ENCODE measurements at regions not wholly inside any gene's neighbourhood (a gene's known extent, or its start where the extent isn't known, plus 50 kb on each side); places are given as distances from the start of the nearest gene placed in this dataset.
A peak's percentile ranks its signal among the peaks of the same experiment; 100 is the strongest.

DNA sequence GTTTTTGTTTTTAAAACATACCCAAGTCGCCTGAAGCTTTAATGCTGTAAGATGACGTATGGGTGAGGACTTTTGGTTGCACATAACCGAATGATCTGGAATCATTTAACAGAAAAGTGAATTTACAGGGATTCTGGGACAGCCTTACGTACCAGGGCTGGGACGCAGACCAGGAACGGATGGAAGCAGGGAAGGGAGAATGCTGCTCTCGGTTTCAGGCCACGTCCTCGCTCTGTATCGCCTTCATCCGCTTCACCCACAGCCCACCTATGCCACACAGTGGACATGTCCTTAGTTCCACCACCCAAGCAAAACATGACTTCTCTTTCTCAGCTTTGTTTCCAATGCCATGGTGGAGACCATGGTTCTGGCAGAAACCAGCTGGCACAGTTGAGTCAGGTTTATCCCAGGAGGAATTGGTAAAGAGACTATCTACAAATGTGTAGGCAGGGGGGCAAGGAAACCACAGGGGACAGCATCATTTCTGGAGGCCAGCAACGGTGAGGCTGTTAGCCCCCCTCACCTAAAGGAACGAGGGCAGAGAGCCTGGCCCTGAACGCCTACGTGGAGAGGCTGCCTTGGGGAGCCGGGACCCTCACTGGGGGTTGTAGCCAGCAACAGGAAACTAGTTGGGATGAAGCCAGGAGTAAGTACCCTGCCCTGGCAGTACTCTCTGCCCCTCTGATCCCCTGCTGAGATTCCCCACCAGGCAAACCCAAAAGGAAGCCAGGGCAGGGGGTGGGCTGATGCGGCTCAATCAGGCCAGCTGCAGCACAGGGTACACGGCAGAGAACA is 132.5 kb downstream of the NDUFA10 start:
- Mint-ChIP-seq H3K4me3 (no peak overlapping the region), H3K27ac (no peak overlapping the region), H3K27me3 (peaks cover 33% of the 10 kb centered on the region), H3K9me3 (no peaks in the 10 kb centered on the region), H3K4me1 (no peaks in the 10 kb centered on the region), H3K36me3 (ENCODE audit: low read depth) (no peaks in the 10 kb centered on the region)
- ChIA-PET POLR2A (no interaction called here), CTCF (no interaction called here)
- DNase-seq, result no peak

DNA sequence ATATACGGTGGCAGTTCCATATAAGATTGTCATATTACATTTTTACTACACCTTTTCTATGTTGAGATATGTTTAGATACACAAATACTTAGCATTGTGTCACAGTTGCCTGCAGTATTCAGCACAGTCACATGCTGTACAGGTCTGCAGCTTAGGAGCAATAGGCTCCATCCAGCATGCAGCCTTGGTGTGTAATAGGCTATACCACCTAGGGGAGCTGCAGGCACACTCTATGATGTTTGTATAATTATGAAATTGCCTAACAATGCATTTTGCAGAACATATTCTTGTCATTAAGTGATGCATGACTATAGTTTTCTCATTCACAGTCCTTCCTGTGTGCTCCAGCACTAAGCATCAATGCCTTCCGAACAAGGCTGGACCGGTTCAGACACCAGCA is 133.4 kb downstream of the NDUFA10 start:
- ChIA-PET POLR2A (no interaction called here), CTCF (interaction anchor here (0.7 to 1.5 kb wide), 3 partner anchors 88 to 130 kb away, joined by 3 to 5 read pairs (median 3); no protein-coding TSS in a partner anchor)
- DNase-seq, result peak; percentile 9
- Mint-ChIP-seq H3K9me3 (no peaks in the 10 kb centered on the region), H3K36me3 (ENCODE audit: low read depth) (no peaks in the 10 kb centered on the region), H3K4me3 (no peak overlapping the region), H3K27me3 (peaks cover 37% of the 10 kb centered on the region), H3K4me1 (no peaks in the 10 kb centered on the region), H3K27ac (no peak overlapping the region)

DNA sequence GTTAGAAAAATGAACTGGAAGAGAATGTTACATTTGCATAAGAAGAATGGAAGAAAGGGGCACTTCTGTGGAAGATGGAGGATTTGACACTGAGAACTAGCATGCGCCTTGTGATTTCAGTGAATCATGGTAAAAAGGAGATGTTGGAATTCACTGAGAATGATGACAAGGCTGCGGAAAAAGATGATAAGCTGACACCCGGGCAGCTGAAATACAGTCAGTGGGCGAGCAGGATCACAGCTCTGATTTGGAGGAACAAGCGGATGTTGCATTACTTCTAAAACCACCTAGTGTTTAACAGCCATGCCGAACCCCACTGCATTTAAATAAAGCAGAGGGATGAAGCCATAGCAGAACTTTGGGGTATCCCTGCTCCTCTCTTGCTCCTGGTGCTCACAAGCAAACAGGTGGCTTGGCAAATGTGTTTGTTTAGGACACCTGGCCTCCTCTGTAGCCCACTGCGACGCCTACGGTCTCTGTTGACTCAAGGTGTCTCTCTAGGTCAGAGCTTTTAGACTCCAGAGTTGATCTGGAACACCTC is 134.9 kb downstream of the NDUFA10 start:
- no peaks in the 10 kb centered on the region for H3K9me3 Mint-ChIP-seq
- ChIA-PET CTCF (interaction anchor here (1.0 to 1.5 kb wide), 2 partner anchors 11 to 101 kb away, joined by 4 to 5 read pairs; no protein-coding TSS in a partner anchor), POLR2A (no interaction called here)
- no peak overlapping the region for H3K4me3 Mint-ChIP-seq
- no peak overlapping the region for H3K27ac Mint-ChIP-seq
- peaks cover 35% of the 10 kb centered on the region for H3K27me3 Mint-ChIP-seq
- H3K4me1 Mint-ChIP-seq, result no peaks in the 10 kb centered on the region
- no peaks in the 10 kb centered on the region for H3K36me3 Mint-ChIP-seq (ENCODE audit: low read depth)
- DNase-seq, result no peak

DNA sequence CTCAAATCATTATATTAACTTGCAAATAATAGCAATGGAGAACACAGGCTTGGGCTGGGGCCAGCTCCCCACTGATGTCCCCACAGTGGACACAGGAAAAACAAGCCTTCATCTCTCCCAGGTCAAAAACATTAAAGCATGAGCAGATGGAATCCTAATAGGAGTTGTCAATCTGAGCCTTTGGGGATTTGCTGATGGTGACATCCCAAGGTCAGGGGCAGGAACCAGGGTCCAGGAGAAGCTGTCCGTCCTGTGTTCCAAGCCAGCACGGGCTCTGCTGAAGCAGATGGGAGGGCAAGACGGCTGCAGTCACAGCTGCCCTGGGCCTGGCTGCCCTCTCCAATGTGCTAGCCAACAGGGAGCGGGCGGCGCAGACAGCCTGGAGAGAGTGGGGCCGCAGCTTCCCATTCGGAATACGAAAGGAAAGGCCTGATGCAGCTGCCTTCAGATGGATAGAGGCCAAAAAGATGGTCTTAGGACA is 135.5 kb downstream of the NDUFA10 start:
- Mint-ChIP-seq H3K27me3 (peaks cover 30% of the 10 kb centered on the region), H3K4me3 (no peak overlapping the region), H3K27ac (no peak overlapping the region), H3K4me1 (no peaks in the 10 kb centered on the region), H3K36me3 (ENCODE audit: low read depth) (peaks cover 4% of the 10 kb centered on the region), H3K9me3 (peaks cover 5% of the 10 kb centered on the region)
- ChIA-PET CTCF (no interaction called here), POLR2A (interaction anchor here (1.3 kb wide), 1 partner anchor 21 kb away, joined by 4 read pairs; no protein-coding TSS in a partner anchor)
- no peak for DNase-seq

DNA sequence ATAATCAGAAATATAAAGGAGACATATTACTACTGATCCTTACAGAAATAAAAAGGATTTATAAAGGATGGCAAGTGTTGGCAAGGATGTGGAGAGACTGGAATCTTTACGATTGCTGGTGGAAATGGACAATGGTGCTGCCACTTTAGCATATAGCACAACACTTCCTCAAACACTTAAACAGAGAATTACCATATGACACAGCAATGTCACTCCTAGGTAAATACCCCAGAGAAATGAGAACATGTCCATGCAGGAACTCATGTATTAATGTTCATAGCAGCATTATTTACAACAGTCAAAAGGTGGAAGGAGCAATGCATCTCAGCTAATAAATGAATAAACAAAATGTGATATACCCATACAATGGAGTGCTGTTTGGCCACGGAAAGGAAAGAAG is 137.5 kb downstream of the NDUFA10 start:
- H3K27me3 Mint-ChIP-seq, result peaks cover 20% of the 10 kb centered on the region
- peaks cover 13% of the 10 kb centered on the region for H3K9me3 Mint-ChIP-seq
- H3K4me3 Mint-ChIP-seq, result no peak overlapping the region
- no peak for DNase-seq
- ChIA-PET POLR2A (no interaction called here), CTCF (no interaction called here)
- H3K27ac Mint-ChIP-seq, result no peak overlapping the region
- no peaks in the 10 kb centered on the region for H3K4me1 Mint-ChIP-seq
- peaks cover 9% of the 10 kb centered on the region for H3K36me3 Mint-ChIP-seq (ENCODE audit: low read depth)

DNA sequence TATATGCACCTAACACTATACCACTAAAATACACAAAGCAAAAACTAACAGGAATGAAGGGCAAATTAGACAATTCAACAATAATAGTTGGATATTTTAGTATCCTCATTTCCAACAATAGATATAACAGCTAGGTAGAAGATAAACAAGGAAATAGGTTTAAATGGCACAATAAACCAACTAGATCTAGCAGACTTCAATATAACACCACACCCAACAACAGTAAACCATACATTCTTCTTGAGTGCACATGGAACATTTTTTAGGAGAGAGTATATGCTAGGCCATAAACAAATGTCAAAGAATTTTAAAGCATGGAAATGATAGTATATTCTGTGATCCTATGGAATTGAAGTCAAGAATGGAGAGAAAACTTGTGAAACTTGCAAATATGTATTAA is 138.4 kb downstream of the NDUFA10 start:
- H3K27me3 Mint-ChIP-seq, result peaks cover 22% of the 10 kb centered on the region
- no peak overlapping the region for H3K27ac Mint-ChIP-seq

DNA sequence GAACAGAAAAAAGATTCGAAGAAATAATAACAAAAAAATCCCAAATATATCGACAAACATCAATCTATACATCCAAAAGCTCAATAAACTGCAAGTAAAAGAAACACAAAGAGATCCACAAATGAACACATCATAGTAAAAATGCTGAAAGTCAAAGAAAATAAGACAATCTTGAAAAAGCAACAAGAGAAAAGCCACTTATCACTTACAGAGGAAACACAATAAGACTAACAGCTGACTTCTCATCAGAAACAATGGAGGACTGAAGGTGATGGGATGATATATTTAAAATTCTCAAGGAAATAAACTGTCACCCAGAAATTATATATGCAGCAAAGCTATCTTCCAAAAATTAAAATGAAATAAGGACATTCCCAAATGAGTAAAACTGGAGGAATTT is 140.3 kb downstream of the NDUFA10 start:
- no peak overlapping the region for H3K4me3 Mint-ChIP-seq
- POLR2A ChIA-PET, result interaction anchor here (1.2 kb wide), 2 partner anchors 26 to 42 kb away, joined by 3 read pairs; no protein-coding TSS in a partner anchor
- H3K36me3 Mint-ChIP-seq (ENCODE audit: low read depth), result peaks cover 9% of the 10 kb centered on the region
- H3K27ac Mint-ChIP-seq, result no peak overlapping the region
- H3K27me3 Mint-ChIP-seq, result peaks cover 22% of the 10 kb centered on the region
- no peak for DNase-seq
- CTCF ChIA-PET, result interaction anchor here (0.7 to 2.3 kb wide), 3 partner anchors 27 to 107 kb away, joined by 3 to 6 read pairs (median 3); no protein-coding TSS in a partner anchor
- peaks cover 13% of the 10 kb centered on the region for H3K9me3 Mint-ChIP-seq
- H3K4me1 Mint-ChIP-seq, result peaks cover 2% of the 10 kb centered on the region

More for the DNA sequence above, 138.4 kb downstream of the NDUFA10 start:
- Mint-ChIP-seq H3K4me1 (peaks cover 2% of the 10 kb centered on the region), H3K36me3 (ENCODE audit: low read depth) (peaks cover 9% of the 10 kb centered on the region), H3K4me3 (no peak overlapping the region), H3K9me3 (peaks cover 13% of the 10 kb centered on the region)
- POLR2A ChIA-PET, result no interaction called here
- DNase-seq, result no peak
- CTCF ChIA-PET, result no interaction called here

DNA sequence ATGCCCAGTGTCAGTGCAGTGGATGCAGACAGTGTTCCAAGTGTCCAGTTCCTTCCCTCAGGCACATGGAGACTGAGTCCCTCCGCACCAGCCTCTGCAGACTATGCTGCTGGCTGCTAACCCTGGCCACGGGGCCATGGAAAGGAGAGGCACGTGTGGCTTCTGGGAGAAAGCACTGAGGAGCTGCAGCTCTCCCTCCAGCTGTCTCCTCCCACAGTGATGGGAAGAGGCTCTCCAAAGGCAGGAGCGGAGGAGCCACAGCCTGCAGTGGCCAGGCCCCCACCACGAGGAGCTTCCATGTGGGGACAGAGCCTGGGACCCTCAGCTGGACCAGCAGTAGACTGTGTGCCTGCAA is 141.1 kb downstream of the NDUFA10 start:
- DNase-seq, result peak; percentile 1
- H3K27me3 Mint-ChIP-seq, result peaks cover 19% of the 10 kb centered on the region
- CTCF ChIA-PET, result interaction anchor here (0.7 to 2.3 kb wide), 4 partner anchors 27 to 108 kb away, joined by 3 to 6 read pairs (median 4); no protein-coding TSS in a partner anchor
- no peak overlapping the region for H3K27ac Mint-ChIP-seq
- peaks cover 2% of the 10 kb centered on the region for H3K4me1 Mint-ChIP-seq
- POLR2A ChIA-PET, result no interaction called here
- H3K9me3 Mint-ChIP-seq, result peaks cover 13% of the 10 kb centered on the region
- peaks cover 9% of the 10 kb centered on the region for H3K36me3 Mint-ChIP-seq (ENCODE audit: low read depth)
- no peak overlapping the region for H3K4me3 Mint-ChIP-seq

DNA sequence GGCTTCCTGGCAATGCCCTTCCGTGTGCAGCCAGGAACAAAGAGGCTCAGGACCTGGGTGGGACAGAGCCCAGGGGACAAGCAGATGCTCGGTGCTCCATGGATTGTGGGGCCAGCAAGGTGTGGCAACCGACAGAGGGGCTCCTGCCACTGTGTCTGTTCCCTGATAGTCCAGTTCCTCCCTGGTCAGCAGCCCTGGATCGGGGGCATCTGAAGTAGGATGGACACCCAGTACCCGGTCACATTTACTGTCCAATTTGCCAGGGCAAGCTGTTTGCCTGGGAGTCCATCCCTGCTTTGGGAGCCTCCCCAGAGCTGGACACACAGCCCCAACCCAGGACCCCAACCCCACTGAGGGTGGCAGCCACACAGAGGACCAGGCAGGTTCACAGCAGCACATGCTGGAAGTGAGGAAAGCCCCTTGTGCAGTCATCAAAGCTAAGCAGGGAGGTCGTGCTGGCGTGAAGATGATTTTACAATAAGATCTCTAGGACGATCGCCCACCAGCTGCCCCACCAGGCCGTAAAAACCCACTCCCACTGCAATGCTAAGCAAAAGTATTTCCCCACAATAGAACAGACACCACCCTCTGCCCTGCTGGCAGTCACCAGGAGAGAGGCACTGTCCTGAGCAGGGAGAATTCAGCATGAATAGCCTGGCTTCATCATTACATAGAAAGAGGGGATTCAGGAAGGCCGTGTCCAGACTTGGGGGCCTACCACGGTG is 141.7 kb downstream of the NDUFA10 start:
- peak; percentile 6 for DNase-seq
- Mint-ChIP-seq H3K36me3 (ENCODE audit: low read depth) (peaks cover 9% of the 10 kb centered on the region), H3K27ac (no peak overlapping the region), H3K27me3 (peaks cover 19% of the 10 kb centered on the region), H3K4me1 (peaks cover 2% of the 10 kb centered on the region), H3K4me3 (no peak overlapping the region), H3K9me3 (peaks cover 13% of the 10 kb centered on the region)
- POLR2A ChIA-PET, result no interaction called here
- CTCF ChIA-PET, result interaction anchor here (1.5 to 1.7 kb wide), 2 partner anchors 43 to 57 kb away, joined by 3 to 6 read pairs; no protein-coding TSS in a partner anchor

DNA sequence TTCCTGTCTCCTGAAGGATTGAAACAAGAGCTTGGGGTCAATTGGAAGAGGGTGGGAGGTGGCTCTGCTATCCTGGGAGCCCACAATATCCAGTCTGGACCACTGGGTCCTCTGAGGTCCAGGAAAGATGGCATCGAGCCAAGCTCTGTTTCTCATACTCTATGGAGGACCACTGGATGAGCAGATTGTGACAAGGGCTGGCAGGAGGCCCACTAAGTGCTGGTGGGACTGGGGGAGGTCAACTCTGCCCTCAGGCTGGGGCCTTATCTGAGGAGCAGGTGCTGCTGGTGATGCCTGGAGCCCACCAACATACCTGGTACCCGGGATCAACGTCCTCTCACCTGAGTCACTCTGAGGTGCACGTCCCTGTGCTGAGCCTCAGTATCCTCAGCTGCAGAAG is 142.4 kb downstream of the NDUFA10 start:
- Mint-ChIP-seq H3K27me3 (peaks cover 12% of the 10 kb centered on the region), H3K36me3 (ENCODE audit: low read depth) (peaks cover 9% of the 10 kb centered on the region), H3K9me3 (peaks cover 13% of the 10 kb centered on the region), H3K27ac (no peak overlapping the region), H3K4me3 (no peak overlapping the region), H3K4me1 (peaks cover 2% of the 10 kb centered on the region)
- ChIA-PET CTCF (interaction anchor here (0.9 to 1.7 kb wide), 4 partner anchors 13 to 58 kb away, joined by 3 to 6 read pairs (median 4); no protein-coding TSS in a partner anchor), POLR2A (interaction anchor here (0.8 kb wide), 1 partner anchor 29 kb away, joined by 3 read pairs; no protein-coding TSS in a partner anchor)
- DNase-seq, result no peak

DNA sequence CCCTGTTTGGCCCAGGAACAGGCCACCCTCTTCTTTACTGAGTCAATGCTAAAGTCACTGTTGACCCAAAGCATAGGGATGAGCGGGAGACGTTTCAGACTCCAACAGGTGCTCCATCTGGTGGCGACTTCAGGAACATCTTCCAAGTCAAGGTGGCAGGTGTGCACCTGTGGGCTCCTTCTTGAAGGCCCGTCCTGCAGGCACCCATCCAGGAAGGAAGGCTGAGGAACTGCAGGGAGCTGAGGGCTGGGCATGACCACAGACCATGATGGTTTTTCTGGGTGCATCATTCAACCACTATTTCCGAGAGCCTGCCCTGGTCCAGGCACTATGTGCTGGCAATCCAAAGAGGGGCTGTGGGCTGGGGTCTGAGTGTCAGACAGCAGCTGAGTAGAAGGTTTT is 142.8 kb downstream of the NDUFA10 start:
- Mint-ChIP-seq H3K4me1 (peaks cover 2% of the 10 kb centered on the region), H3K36me3 (ENCODE audit: low read depth) (peaks cover 9% of the 10 kb centered on the region), H3K27ac (no peak overlapping the region), H3K9me3 (peaks cover 13% of the 10 kb centered on the region), H3K27me3 (peaks cover 9% of the 10 kb centered on the region), H3K4me3 (no peak overlapping the region)
- DNase-seq, result peak; percentile 67
- POLR2A ChIA-PET, result interaction anchor here (0.8 kb wide), 1 partner anchor 29 kb away, joined by 3 read pairs; no protein-coding TSS in a partner anchor
- CTCF ChIA-PET, result interaction anchor here (0.9 to 1.7 kb wide), 4 partner anchors 13 to 58 kb away, joined by 3 to 6 read pairs (median 4); no protein-coding TSS in a partner anchor

DNA sequence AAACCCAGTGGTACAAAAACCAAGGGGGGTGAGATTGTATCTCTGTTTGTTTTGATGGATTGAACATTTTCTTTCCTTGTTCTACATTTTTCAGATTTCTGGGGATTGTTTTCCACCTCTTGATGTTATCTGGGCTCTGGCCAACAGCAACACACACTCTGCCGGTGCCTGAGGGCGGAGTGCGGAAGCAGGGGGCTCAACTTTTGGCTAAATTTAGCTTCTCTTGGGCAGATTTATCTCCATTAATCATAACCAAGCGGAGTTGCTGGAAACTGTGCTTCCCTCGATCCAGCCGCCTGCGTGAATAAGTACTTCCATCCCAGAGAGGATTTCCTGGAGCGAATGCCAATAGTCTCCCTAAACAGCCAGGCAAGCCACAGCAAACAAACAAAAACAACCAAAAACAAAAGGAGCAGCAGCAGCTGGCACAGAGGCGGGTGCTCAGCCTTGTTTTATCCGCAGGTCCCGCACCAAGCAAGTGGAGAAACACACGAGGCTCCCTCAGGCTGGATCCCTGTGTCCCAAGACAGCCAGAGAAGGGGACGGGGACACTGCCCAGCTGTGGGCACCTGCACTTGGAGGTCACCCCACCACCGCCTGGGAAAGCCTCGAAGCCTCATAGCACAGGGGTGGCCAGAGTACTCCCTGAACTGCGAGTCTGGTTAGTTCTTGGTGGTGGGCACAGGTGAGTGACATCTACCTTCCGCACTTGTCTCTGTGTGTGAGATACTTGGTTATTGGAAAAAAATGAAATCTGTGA is 143.4 kb downstream of the NDUFA10 start:
- Mint-ChIP-seq H3K4me1 (peaks cover 2% of the 10 kb centered on the region), H3K4me3 (no peak overlapping the region), H3K36me3 (ENCODE audit: low read depth) (peaks cover 9% of the 10 kb centered on the region), H3K9me3 (peaks cover 13% of the 10 kb centered on the region), H3K27me3 (peaks cover 13% of the 10 kb centered on the region), H3K27ac (no peak overlapping the region)
- ChIA-PET POLR2A (no interaction called here), CTCF (interaction anchor here (0.9 to 1.4 kb wide), 2 partner anchors 14 to 30 kb away, joined by 3 to 4 read pairs; no protein-coding TSS in a partner anchor)
- DNase-seq, result no peak
